ENCODE measurements at regions not wholly inside any gene's neighbourhood (a gene's known extent, or its start where the extent isn't known, plus 50 kb on each side); places are given as distances from the start of the nearest gene placed in this dataset.

GRCh38 chr12:77615332-77615731 lies 215.4 kb upstream of the NAV3 start:
- Histone ChIP-seq H3K27ac (no peak overlapping the region), H3K36me3 (replicated peaks in 1 of 2; ENCODE audit: insufficient read depth in 1 of 2, low read depth in 2 of 2) (no peaks in the 10 kb centered on the region), H3K27me3 (no peaks in the 10 kb centered on the region), H3K4me1 (no peaks in the 10 kb centered on the region), H3K9me3 (peaks cover 0 to 8% (median 0%) of the 10 kb centered on the region in 3 donors), H3K4me3 (no peak overlapping the region)
- intact Hi-C loops (cut with DNase I): no loop called here
- DNase-seq (no peak), ATAC-seq (no peak)
- WGBS, 2 donors: 65 to 79% methylated on average over 2 of the region's 2 CpGs
- TF ChIP-seq POLR2A (IDR thresholded peaks at IDR 0.05) (no peak), CTCF (IDR thresholded peaks at IDR 0.05) (no peak)

DNA sequence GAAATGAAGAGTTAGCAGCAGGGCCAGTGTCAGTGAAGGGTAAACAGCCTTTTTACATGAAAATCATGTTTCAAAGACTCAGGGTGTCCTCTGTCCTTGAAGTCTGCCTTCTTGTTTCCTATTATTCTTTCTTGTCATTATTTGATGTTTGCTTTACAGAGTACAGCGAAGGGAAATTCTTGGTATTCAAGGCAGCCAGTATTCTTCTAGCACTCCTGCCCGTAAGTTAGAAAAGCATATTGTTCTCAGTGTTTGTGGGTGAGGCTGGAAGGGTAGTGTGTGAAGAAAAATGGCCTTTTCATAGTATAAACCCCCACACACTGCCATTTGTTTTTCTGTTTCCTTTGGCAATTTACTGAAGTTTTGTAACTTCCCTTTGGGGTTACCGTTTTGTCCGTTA lies 217.3 kb upstream of the NAV3 start:
- TF ChIP-seq CTCF (IDR thresholded peaks at IDR 0.05) (no peak), POLR2A (IDR thresholded peaks at IDR 0.05) (no peak)
- H3K36me3 ChIP-seq (replicated peaks in 1 of 2; ENCODE audit: insufficient read depth in 1 of 2, low read depth in 2 of 2): no peaks in the 10 kb centered on the region
- no peaks in the 10 kb centered on the region for H3K4me1 ChIP-seq
- no peak overlapping the region for H3K27ac ChIP-seq
- no peak overlapping the region for H3K4me3 ChIP-seq
- peaks cover 0 to 8% (median 0%) of the 10 kb centered on the region in 3 donors for H3K9me3 ChIP-seq
- no peak for DNase-seq
- intact Hi-C loops (cut with DNase I): no loop called here
- H3K27me3 ChIP-seq: no peaks in the 10 kb centered on the region
- ATAC-seq: no peak
- 53 to 79% methylated on average over 4 of the region's 4 CpGs for WGBS, 2 donors

DNA sequence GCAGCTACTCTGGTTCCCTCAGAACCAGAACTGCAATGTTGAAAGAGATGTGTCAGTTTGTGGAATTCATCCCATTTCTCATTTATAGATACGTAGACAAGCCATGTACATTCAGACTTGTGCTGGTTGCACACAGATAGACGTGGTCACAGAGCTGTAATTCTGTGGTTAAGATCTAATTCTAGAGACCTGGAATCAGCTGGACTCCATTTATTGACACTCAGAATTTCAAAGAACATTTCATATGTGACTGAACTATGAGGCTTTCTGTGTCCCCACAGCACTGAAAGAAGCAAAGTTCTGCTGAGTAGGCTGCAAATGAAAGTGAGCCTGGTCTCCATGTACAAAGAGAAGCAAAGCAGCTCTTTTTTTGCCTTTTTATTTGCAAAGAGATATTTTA lies 220.2 kb upstream of the NAV3 start:
- WGBS, 2 donors: 37 to 53% methylated on average over 2 of the region's 2 CpGs
- no peak for DNase-seq
- no peaks in the 10 kb centered on the region for H3K9me3 ChIP-seq
- no peaks in the 10 kb centered on the region for H3K4me1 ChIP-seq
- intact Hi-C loops (cut with DNase I): no loop called here
- ATAC-seq: no peak
- H3K27me3 ChIP-seq: no peaks in the 10 kb centered on the region
- TF ChIP-seq POLR2A (IDR thresholded peaks at IDR 0.05): no peak
- TF ChIP-seq CTCF (IDR thresholded peaks at IDR 0.05): no peak
- no peak overlapping the region for H3K4me3 ChIP-seq
- H3K27ac ChIP-seq: no peak overlapping the region
- H3K36me3 ChIP-seq (replicated peaks in 1 of 2; ENCODE audit: insufficient read depth in 1 of 2, low read depth in 2 of 2): no peaks in the 10 kb centered on the region

- Histone ChIP-seq H3K27me3 (no peaks in the 10 kb centered on the region), H3K4me1 (no peaks in the 10 kb centered on the region), H3K27ac (no peak overlapping the region), H3K9me3 (no peaks in the 10 kb centered on the region), H3K4me3 (no peak overlapping the region), H3K36me3 (replicated peaks in 1 of 2; ENCODE audit: insufficient read depth in 1 of 2, low read depth in 2 of 2) (no peaks in the 10 kb centered on the region)
- intact Hi-C loops (cut with DNase I): no loop called here
- no peak for TF ChIP-seq POLR2A (IDR thresholded peaks at IDR 0.05)
- DNase-seq (no peak), ATAC-seq (no peak)
- 77 to 92% methylated on average over 2 of the region's 2 CpGs for WGBS, 2 donors
Observed at GRCh38 chr12:77609016-77609415, 221.7 kb upstream of the NAV3 start.

DNA sequence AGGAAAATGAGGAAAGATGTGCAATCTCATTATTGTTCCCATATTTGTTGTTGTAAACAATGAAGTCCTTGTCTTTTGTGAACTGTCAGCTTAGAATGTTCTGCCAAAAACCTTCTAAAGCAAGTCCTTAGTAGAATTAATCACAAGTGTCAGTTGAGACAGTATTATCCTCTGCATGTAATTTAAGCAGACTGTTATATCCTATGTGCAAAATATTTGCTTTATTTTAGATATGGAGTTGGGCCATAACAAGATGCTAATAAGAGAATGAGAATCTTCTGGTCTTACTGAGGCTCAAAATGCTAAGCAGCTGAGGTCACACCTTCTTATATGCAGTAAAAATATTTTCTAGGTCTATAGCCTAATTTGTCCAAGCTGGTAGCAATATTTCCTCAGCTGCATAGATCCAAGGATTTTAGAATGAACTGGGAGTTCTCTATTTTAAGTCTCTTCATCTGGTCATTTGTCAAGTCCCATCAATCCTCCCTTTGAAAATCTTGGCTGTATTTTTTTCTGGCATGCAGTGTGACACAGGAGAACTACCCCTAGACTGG lies 222.3 kb upstream of the NAV3 start:
- no peak for TF ChIP-seq POLR2A (IDR thresholded peaks at IDR 0.05)
- no peak for TF ChIP-seq CTCF (IDR thresholded peaks at IDR 0.05)
- DNase-seq (no peak), ATAC-seq (no peak)
- intact Hi-C loops (cut with DNase I): no loop called here
- Histone ChIP-seq H3K4me3 (no peak overlapping the region), H3K9me3 (no peaks in the 10 kb centered on the region), H3K36me3 (replicated peaks in 1 of 2; ENCODE audit: insufficient read depth in 1 of 2, low read depth in 2 of 2) (no peaks in the 10 kb centered on the region), H3K27me3 (no peaks in the 10 kb centered on the region), H3K4me1 (no peaks in the 10 kb centered on the region), H3K27ac (no peak overlapping the region)
